Nephron (organoid): ENCODE measurements at regions not wholly inside any gene's neighbourhood (a gene's known extent, or its start where the extent isn't known, plus 50 kb on each side); places are given as distances from the start of the nearest gene placed in this dataset.

Experiments
- H3K27ac Mint-ChIP-seq, 3 experiments: 2 replicates each; pipeline ENCODE4 v1.8.0; 2020; ENCODE audit warnings: mixed read lengths in 3 of 3, mild to moderate bottlenecking in 2 of 3, moderate library complexity in 1 of 3
- H3K27me3 Mint-ChIP-seq: 2 replicates; pipeline ENCODE4 v1.8.0; 2021; ENCODE audit warnings: low read depth, mild to moderate bottlenecking, moderate library complexity, mixed read lengths
- H3K36me3 Mint-ChIP-seq: 2 replicates; pipeline ENCODE4 v1.8.0; 2020; ENCODE audit warnings: low read depth, mixed read lengths
- H3K4me1 Mint-ChIP-seq: 2 replicates; pipeline ENCODE4 v1.8.0; 2020; ENCODE audit warnings: mixed read lengths
- H3K4me3 Mint-ChIP-seq, 3 experiments: 2 replicates each; pipeline ENCODE4 v1.8.0; 2020; ENCODE audit warnings: mild to moderate bottlenecking in 3 of 3, mixed read lengths in 3 of 3, moderate library complexity in 2 of 3
- H3K9me3 Mint-ChIP-seq: 2 replicates; pipeline ENCODE4 v1.8.0; 2020; ENCODE audit warnings: mixed read lengths
- TF ChIP-seq, protein P1 (sequence below), 3 experiments: fragments of 200-600 bp; sonication (generic); IDR thresholded peaks; one replicate each; pipeline ENCODE4 v1.5.0; 2021; ENCODE audit warnings: antibody characterized with exemption in 3 of 3; ENCODE audit not compliant: unreplicated experiment in 3 of 3

DNA sequence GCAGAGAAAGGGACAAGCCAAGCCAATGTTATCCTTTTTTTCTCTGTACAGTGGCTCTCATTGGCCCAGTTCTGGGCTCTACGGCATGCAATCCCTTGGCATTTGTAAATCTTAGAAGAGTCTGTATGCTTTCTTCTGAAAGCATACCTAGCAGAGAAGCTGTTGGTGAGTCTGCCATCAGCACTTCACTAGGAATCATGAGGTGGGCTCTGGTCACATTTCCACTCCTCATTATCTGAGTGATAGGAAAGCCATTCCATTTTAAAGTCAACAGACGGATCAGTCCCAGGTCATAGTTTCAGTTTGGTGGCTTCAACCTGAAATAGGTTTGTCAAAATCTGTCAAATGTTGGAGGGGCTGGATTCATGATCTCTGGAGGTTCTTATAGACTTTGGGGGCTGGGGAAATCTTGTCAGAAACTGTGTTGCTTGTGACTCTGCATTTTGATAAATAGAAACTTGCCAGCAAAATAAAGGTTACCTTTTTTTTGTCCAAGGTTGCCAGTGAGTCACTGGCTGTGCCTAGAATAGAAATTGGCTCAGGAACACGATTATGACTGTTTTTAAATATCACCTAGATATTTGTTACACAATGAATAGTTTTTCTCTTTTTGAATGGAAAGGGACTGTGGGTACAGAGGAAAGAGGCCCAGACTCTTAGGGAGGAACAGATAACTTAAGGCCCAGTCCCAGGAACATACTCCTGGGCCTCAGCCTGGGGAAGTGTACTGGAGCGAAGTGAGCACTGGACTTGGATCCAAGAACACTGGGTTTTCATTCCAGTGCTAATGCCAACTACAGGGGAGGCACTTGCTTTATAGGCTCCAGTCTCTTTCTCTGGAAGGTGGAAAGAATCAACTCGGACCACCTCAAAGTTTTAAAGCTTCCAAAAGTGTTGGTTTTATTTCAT is 183.1 kb downstream of the NMUR2 start:
- no peak overlapping the region for H3K27ac Mint-ChIP-seq
- H3K4me3 Mint-ChIP-seq, result no peak overlapping the region
- TF ChIP-seq, protein P1, sequence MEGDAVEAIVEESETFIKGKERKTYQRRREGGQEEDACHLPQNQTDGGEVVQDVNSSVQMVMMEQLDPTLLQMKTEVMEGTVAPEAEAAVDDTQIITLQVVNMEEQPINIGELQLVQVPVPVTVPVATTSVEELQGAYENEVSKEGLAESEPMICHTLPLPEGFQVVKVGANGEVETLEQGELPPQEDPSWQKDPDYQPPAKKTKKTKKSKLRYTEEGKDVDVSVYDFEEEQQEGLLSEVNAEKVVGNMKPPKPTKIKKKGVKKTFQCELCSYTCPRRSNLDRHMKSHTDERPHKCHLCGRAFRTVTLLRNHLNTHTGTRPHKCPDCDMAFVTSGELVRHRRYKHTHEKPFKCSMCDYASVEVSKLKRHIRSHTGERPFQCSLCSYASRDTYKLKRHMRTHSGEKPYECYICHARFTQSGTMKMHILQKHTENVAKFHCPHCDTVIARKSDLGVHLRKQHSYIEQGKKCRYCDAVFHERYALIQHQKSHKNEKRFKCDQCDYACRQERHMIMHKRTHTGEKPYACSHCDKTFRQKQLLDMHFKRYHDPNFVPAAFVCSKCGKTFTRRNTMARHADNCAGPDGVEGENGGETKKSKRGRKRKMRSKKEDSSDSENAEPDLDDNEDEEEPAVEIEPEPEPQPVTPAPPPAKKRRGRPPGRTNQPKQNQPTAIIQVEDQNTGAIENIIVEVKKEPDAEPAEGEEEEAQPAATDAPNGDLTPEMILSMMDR (IDR thresholded peaks at IDR 0.05; ENCODE audit: unreplicated experiment in 3 of 3), result no peak

DNA sequence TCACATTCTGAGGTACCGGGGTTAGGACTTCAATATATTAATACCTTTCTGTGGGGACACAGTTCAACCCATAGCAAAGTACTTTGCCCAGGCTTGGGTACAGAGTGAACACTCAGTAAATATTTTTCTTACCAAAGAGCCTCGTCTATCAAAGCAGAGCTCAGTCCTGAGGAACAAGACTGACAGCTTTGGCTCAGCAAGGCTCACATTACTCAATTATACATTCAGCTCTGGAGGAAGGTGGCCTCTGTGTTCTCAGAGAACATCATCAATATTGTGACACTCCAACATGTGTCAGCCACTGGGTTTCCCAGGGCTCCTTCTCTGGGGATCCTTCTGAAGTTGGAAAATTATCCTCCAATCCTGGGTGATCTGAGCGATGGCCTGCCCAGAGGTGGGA is 186.4 kb downstream of the NMUR2 start:
- Mint-ChIP-seq H3K36me3 (no peaks in the 10 kb centered on the region), H3K27me3 (no peaks in the 10 kb centered on the region), H3K4me3 (no peak overlapping the region), H3K4me1 (no peaks in the 10 kb centered on the region), H3K9me3 (no peaks in the 10 kb centered on the region), H3K27ac (no peak overlapping the region)
- TF ChIP-seq, protein P1 (IDR thresholded peaks at IDR 0.05; ENCODE audit: unreplicated experiment in 3 of 3), result no peak

More for the DNA sequence above, 183.1 kb downstream of the NMUR2 start:
- H3K27me3 Mint-ChIP-seq, result no peaks in the 10 kb centered on the region
- H3K36me3 Mint-ChIP-seq, result no peaks in the 10 kb centered on the region
- no peaks in the 10 kb centered on the region for H3K9me3 Mint-ChIP-seq
- H3K4me1 Mint-ChIP-seq, result no peaks in the 10 kb centered on the region

DNA sequence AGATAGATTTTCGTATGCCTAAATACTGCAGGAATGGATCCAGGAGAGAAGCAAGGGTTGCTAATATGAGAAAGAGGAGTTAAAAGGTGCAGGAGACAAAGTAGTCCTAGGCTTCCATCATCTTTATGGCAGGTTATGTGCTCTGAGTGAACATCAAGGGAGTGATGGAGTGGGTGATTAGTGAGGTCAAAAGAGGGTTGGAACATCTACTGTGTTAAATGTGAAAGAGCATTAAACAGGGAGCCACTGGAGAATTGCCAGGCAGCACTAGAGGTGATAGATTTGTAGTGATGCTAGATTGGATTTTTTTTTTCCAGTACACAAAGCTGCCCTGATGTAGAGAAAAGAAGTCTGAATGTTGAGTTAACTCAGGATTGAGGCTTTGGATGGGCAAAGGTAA is 199.3 kb downstream of the NMUR2 start:
- no peaks in the 10 kb centered on the region for H3K4me1 Mint-ChIP-seq
- no peaks in the 10 kb centered on the region for H3K36me3 Mint-ChIP-seq
- H3K27ac Mint-ChIP-seq, result no peak overlapping the region
- H3K4me3 Mint-ChIP-seq, result no peak overlapping the region
- TF ChIP-seq, protein P1 (IDR thresholded peaks at IDR 0.05; ENCODE audit: unreplicated experiment in 3 of 3), result no peak
- no peaks in the 10 kb centered on the region for H3K27me3 Mint-ChIP-seq
- no peaks in the 10 kb centered on the region for H3K9me3 Mint-ChIP-seq

DNA sequence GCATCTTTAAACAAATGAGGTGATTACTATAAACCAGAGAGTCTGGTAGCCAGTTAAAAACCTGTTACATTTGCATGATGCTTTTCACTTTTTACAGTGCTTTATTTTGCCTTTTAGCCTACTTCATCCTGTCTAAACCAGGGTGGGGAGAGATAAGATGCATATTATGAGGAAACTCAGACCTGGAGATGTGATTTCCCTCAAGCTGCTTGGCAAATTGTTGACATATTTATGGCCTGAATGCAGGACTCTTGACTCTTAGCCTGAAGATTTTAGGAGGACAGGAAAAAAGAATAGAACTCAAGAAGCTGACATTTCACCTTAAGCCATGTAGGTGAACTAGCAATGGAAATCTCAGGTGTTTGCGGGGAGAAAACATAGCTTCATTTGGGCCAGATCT is 202.8 kb downstream of the NMUR2 start:
- H3K27ac Mint-ChIP-seq, result no peak overlapping the region
- no peaks in the 10 kb centered on the region for H3K4me1 Mint-ChIP-seq
- no peaks in the 10 kb centered on the region for H3K9me3 Mint-ChIP-seq
- no peaks in the 10 kb centered on the region for H3K27me3 Mint-ChIP-seq
- no peak overlapping the region for H3K4me3 Mint-ChIP-seq
- TF ChIP-seq, protein P1 (IDR thresholded peaks at IDR 0.05; ENCODE audit: unreplicated experiment in 3 of 3), result no peak
- no peaks in the 10 kb centered on the region for H3K36me3 Mint-ChIP-seq

DNA sequence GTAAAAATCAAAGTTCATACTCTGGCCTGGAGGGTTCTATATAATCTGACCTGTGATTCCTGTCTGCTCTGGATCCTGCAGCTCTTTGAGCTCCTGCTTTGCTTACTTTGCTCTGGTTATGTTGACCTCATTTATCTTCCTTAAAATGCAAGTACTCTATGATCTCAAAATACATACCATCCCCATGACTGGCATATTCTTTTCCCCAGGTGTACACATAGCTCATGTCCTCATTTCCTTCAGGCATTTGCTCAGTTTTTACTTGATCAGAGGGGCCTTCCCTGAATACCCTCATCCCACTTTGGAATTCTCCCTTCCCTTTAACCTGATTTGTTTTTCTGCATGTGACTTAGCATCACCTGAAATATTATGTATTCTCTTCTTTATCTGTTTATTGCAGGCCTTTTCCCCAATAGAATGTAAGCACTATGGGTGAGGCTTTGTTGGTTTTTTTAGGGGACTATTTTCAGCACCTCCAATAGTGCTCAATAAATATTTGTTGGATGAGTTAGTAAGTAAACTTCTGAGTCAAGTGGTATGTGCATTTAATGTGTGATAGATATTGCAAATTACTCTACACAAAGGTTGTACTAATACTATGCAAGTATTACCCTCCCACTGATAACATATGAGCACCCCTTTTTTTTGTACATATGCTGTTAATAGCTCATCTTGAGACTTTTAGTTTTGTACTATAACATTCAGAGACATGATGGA is 211.5 kb downstream of the NMUR2 start:
- H3K4me1 Mint-ChIP-seq, result no peaks in the 10 kb centered on the region
- H3K4me3 Mint-ChIP-seq, result no peak overlapping the region
- no peak overlapping the region for H3K27ac Mint-ChIP-seq
- no peaks in the 10 kb centered on the region for H3K36me3 Mint-ChIP-seq
- H3K27me3 Mint-ChIP-seq, result no peaks in the 10 kb centered on the region
- H3K9me3 Mint-ChIP-seq, result peaks cover 6% of the 10 kb centered on the region
- TF ChIP-seq, protein P1 (IDR thresholded peaks at IDR 0.05; ENCODE audit: unreplicated experiment in 3 of 3), result no peak
